Left lung (tissue), 4 donors: ENCODE measurements at regions not wholly inside any gene's neighbourhood (a gene's known extent, or its start where the extent isn't known, plus 50 kb on each side); places are given as distances from the start of the nearest gene placed in this dataset.

Experiments used
- ATAC-seq: fragments of 200-7000 bp; cut with Tn5 transposase; one replicate; pipeline ENCODE4 v1.9.1; 2020; ENCODE audit warnings: moderate library complexity
- DNase-seq, 4 donors: peaks; one replicate each; pipeline ENCODE4 v3.0.0-alpha.2; 2013 to 2020
- H3K27ac ChIP-seq, 2 donors: fragments of 200-600 bp; sonication (generic) in 1 of 2; one replicate each; pipeline versions ENCODE4 v1.5.0 to v1.8.0; 2020 to 2021
- H3K27me3 ChIP-seq, 2 donors: fragments of 200-600 bp; sonication (generic) in 1 of 2; one replicate each; pipeline versions ENCODE4 v1.5.0 to v1.8.0; 2020 to 2021
- H3K36me3 ChIP-seq, 2 donors: fragments of 200-600 bp; sonication (generic) in 1 of 2; one replicate each; pipeline versions ENCODE4 v1.5.0 to v1.8.0; 2020 to 2021
- H3K4me1 ChIP-seq, 2 donors: fragments of 200-600 bp; one replicate each; pipeline ENCODE4 v1.8.0; 2021
- H3K4me3 ChIP-seq, 2 donors: fragments of 200-600 bp; sonication (generic) in 1 of 2; one replicate each; pipeline versions ENCODE4 v1.5.0 to v1.8.0; 2020 to 2021; ENCODE audit warnings: mild to moderate bottlenecking in 1 of 2
- H3K9me3 ChIP-seq, 2 donors: fragments of 200-600 bp; sonication (generic) in 1 of 2; one replicate each; pipeline versions ENCODE4 v1.5.0 to v1.8.0; 2020 to 2021
- intact Hi-C, 2 donors: fragments of 100-400 bp; cut with DNase I; formaldehyde crosslinking; loops; one replicate each; pipeline versions ENCODE4 v1.11.2 to v1.14.2; 2022
- TF ChIP-seq, protein P1 (sequence below), 2 donors: fragments of 200-600 bp; sonication (generic) in 1 of 2; IDR thresholded peaks; one replicate each; pipeline versions ENCODE4 v1.5.0 to v1.8.0; 2021; ENCODE audit warnings: antibody characterized with exemption in 2 of 2
- donor health status: DM: no; HTN: yes; CAD: no.
- donor health status: DM: no; HTN: no; CAD: no.

GRCh38 chr2:235390108-235390815, 103.6 kb upstream of the AGAP1 start:
- Histone ChIP-seq H3K36me3 (no peaks in the 10 kb centered on the region), H3K27me3 (no peaks in the 10 kb centered on the region), H3K4me1 (no peaks in the 10 kb centered on the region), H3K9me3 (no peaks in the 10 kb centered on the region), H3K27ac (no peak overlapping the region), H3K4me3 (no peak overlapping the region)
- TF ChIP-seq, protein P1, sequence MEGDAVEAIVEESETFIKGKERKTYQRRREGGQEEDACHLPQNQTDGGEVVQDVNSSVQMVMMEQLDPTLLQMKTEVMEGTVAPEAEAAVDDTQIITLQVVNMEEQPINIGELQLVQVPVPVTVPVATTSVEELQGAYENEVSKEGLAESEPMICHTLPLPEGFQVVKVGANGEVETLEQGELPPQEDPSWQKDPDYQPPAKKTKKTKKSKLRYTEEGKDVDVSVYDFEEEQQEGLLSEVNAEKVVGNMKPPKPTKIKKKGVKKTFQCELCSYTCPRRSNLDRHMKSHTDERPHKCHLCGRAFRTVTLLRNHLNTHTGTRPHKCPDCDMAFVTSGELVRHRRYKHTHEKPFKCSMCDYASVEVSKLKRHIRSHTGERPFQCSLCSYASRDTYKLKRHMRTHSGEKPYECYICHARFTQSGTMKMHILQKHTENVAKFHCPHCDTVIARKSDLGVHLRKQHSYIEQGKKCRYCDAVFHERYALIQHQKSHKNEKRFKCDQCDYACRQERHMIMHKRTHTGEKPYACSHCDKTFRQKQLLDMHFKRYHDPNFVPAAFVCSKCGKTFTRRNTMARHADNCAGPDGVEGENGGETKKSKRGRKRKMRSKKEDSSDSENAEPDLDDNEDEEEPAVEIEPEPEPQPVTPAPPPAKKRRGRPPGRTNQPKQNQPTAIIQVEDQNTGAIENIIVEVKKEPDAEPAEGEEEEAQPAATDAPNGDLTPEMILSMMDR (IDR thresholded peaks at IDR 0.05), result no peak
- ATAC-seq (peak; percentile 41), DNase-seq (no peak)
- intact Hi-C loops, result no loop called here

DNA sequence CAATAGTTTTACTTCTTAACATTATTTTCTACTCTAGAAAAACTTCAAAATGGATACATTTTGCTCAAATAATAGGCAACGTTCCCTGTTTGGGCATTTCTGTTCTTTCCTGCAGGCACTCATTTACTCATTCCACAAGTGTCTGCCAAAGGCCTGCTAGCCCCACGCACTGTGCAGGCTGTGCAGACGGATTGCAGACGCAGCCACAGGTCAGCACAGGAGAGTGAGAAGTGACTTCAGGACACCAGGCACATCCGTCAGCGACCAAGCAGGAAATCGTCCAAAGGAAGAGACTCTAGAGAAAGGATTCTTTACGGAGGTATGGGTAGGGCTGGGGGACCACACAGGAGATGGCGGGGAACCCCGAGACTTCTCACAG, 103.0 kb upstream of the AGAP1 start:
- no peak overlapping the region for H3K4me3 ChIP-seq
- H3K27me3 ChIP-seq, result no peaks in the 10 kb centered on the region
- ATAC-seq (no peak), DNase-seq (no peak)
- no peaks in the 10 kb centered on the region for H3K36me3 ChIP-seq
- no peaks in the 10 kb centered on the region for H3K4me1 ChIP-seq
- intact Hi-C loops, result no loop called here
- TF ChIP-seq, protein P1 (IDR thresholded peaks at IDR 0.05), result no peak
- H3K9me3 ChIP-seq, result no peaks in the 10 kb centered on the region
- no peak overlapping the region for H3K27ac ChIP-seq

DNA sequence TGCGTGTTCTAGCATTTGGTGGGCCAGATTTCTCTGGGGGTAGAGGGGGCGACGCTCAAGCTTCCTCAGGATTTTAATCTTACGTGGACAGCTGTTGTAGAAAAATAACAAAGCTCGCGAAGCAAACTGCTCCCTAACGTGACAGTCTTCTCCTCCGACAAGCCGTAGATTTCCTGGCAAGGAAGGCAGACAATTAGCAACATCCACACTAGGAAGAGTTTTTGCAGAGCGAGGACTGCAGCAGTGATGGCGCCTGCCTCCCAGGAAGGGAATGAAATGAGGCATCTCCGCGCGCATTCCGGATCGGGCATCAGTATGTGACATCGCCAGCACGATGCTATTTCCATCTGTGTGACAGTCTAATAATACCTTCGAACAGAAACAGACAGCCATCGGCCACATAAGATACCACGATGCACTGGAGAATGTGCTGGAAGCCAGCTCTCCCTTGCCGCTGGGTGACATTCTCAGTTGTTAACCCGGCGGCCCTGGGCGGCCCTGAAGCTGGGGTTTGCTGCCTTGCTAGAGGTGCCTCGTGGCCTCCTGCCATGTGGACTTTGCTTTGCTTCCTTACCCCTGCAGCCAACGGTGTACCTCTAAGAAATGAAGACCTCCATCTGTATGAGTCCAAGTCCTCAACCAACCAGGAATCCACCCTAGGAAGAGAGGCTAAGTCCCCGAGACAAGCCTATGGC, 101.8 kb upstream of the AGAP1 start:
- Histone ChIP-seq H3K4me1 (no peaks in the 10 kb centered on the region), H3K36me3 (no peaks in the 10 kb centered on the region), H3K27ac (no peak overlapping the region), H3K9me3 (no peaks in the 10 kb centered on the region), H3K27me3 (no peaks in the 10 kb centered on the region), H3K4me3 (no peak overlapping the region)
- DNase-seq (no peak), ATAC-seq (no peak)
- TF ChIP-seq, protein P1 (IDR thresholded peaks at IDR 0.05), result no peak
- intact Hi-C loops, result no loop called here

- no peaks in the 10 kb centered on the region for H3K27me3 ChIP-seq
- intact Hi-C loops, result no loop called here
- DNase-seq (no peak), ATAC-seq (no peak)
- TF ChIP-seq, protein P1 (IDR thresholded peaks at IDR 0.05), result no peak
- H3K4me3 ChIP-seq, result no peak overlapping the region
- no peaks in the 10 kb centered on the region for H3K36me3 ChIP-seq
- H3K27ac ChIP-seq, result no peak overlapping the region
- H3K4me1 ChIP-seq, result no peaks in the 10 kb centered on the region
- H3K9me3 ChIP-seq, result no peaks in the 10 kb centered on the region
These were observed 99.5 kb upstream of the AGAP1 start for GRCh38 chr2:235394278-235394828.

DNA sequence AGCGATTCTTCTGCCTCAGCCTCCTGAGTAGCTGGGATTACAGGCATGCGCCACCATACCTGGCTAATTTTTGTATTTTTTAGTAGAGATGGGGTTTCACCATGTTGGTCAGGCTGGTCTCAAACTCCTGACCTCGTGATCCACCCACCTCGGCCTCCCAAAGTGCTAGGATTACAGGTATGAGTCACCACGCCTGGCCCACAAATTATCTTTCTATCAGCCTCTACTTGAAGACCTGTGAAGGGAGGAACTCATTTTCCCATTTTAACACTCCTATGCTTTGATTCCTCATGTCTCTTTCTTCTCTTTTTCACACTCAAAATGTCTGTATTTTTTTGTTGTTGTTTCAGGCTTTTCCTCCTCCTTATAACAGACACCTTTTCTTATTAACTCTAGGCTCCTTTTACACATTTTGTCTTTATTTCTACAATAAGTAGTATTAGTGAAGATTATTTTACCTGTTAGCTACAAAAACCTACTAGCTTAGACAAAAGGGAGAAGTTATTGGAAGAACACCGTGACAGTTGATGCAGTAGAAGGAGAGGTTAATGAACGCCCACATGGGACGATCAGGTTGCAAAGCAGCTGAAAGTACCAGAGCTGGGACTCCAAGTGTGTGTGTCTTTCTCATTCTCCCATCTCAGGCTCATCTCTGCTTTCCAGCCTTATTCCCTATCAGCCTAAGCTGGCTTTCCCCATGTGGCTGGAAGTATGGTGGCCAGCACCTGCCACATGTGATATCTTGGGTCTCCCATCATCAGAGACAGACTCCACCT, 97.6 kb upstream of the AGAP1 start:
- intact Hi-C loops, result no loop called here
- TF ChIP-seq, protein P1 (IDR thresholded peaks at IDR 0.05), result no peak
- Histone ChIP-seq H3K27ac (no peak overlapping the region), H3K9me3 (no peaks in the 10 kb centered on the region), H3K27me3 (no peaks in the 10 kb centered on the region), H3K36me3 (no peaks in the 10 kb centered on the region), H3K4me1 (no peaks in the 10 kb centered on the region), H3K4me3 (no peak overlapping the region)
- no peak for ATAC-seq
- no peak for DNase-seq
